UCSD-AML1 (cell line): ENCODE measurements at regions not wholly inside any gene's neighbourhood (a gene's known extent, or its start where the extent isn't known, plus 50 kb on each side); places are given as distances from the start of the nearest gene placed in this dataset.

Experiments
- DNase-seq: peaks from one replicate; lab custom pipeline; 2025; ENCODE audit not compliant: unreplicated experiment; lab: John Stamatoyannopoulos, UW

DNA sequence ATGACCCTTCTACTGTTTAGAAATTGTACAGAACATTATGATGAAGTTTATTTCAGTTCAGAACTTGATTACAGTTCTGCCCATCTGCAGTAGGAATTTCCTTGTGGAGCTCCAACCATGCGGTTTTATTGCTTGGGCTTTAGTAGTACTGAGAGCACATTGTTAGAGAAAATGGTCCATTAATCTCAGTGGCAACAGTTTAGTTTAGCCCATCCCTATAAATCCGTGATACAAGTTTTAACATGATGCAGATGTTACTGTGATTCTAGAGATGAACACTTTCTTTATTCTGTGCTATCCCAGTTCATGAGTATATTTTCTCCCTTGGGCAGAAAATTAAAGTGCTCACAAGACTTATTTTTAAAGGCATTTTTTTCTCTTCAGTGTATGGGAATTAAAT is 84.8 kb upstream of the FZD8 start:
- no peak for DNase-seq

DNA sequence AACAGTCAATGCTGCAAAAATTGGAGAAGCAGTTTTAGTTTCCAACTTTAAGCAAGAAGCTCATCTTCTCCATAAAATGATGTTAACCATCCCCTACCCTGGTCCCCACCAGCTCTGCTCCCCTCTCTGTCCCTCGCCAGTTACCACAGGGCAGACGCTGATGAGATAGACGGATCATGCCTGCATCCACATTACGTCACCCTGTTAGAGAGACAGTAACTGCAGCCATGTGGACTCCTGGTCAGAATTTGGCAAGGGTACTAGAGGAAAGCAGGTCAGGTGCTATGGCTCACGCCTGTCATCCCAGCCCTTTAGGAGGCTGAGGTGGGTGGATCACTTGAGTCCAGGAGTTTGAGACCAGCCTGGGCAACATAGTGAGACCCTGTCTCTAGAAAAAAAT is 81.9 kb upstream of the FZD8 start:
- no peak for DNase-seq

DNA sequence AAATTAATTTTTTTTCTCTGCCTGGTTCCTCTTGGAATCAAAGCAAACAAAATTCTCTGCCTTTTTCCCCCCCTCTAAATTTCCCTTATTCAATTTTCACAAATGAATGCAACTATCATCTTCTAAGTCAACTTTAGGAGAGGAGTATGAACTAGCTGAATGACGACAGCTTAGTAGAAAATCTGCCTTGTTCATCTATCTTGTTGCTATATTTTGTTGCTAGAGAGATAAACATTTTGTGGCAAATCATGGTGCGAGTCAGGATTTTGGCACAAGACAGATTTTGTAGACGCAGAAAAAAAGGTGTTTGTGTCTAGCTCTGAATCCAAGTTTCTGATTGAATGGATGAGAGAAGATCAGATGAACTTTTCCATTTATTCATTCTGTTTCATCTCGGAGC is 81.0 kb upstream of the FZD8 start:
- DNase-seq, result no peak

DNA sequence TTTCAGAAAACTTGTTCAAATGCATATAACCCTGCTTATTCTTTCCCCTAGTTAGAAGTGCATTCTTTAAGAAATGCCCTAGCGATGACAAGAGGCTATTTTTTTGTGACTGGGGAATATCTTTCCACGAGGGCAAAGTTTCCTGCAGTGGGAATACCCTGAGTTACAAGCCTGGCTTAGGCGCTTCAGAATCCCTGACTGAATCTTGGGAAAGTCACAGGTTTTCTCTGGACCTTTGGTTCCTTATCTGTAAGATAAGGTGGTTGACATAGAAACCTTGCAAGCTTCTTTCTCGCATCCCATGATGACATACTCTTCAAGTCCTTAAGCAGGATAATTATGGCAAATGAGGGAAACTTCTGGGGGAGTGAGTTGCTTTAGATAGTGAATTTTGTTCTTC is 80.5 kb upstream of the FZD8 start:
- DNase-seq, result no peak

DNA sequence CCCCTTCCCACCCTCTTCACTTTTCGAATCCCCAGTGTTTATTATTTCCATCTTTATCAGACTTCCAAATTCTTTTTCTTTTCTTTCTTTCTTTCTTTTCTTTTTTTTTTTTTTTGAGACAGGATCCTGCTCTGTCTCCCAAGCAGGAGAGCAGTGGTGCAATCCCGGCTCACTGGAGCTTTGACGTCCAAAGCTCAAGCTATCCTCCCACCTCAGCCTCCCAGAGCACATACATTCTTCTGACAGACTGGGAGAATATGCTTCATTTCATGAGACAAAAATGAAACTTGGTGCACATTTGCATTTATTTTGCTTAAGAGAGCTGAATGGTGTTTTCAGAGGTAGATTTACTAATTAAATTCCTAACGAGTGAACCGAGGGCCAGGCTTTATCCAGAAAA is 80.1 kb upstream of the FZD8 start:
- no peak for DNase-seq

DNA sequence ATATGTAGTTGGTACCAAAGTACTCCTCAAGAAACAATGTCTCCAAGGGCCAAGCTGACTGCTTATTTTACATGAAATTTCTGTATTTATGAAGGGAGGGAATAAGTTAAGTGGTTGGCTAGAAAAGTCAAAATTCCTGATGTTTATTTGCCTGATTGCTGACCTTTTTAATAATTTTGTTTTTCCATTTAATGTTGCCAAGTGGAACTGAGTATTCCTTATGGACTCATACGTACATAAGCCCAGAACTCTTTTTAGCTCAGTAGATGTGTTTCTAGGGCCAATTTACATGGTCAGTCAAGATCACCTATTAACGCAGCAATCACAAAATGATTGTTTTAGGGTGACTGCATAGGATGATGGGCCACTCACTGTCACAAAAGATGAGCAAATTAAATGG is 78.3 kb upstream of the FZD8 start:
- no peak for DNase-seq

DNA sequence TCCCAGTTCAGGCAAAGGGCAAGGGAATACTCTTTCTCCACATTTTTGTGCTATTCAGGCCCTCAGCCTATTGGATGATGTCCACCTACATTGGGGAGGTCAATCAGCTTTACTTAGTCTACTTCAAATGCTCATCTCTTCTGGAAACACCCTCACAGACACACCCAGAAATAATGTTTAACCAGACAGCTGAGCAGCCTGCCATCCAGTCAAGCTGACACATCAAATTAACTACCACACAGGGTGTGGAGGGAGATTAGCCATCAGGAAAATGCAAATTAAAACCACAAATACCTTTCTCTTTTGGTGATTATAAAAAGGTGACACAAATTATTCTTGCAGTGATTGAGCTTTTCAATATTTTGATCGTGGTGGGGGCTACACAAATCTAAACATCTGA is 74.7 kb upstream of the FZD8 start:
- no peak for DNase-seq

DNA sequence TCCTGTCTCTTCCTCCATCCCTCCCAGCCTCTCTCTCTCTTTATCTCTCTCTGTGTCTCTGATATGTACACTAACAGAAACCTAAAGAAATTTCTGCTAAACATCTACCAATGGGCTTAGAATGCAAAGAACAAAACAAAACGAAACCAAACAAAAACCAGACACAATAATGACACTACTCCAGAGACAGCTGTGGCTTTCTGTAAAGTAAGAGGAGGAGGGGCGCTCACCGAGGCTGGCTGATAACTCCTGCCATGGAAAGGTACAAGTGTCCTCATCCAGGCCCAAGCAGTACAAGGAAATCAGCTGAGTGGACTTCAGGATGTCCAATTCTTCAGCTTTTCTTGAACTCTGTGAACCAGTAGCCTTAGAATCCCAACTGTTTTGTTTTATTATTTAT is 70.4 kb upstream of the FZD8 start:
- no peak for DNase-seq

DNA sequence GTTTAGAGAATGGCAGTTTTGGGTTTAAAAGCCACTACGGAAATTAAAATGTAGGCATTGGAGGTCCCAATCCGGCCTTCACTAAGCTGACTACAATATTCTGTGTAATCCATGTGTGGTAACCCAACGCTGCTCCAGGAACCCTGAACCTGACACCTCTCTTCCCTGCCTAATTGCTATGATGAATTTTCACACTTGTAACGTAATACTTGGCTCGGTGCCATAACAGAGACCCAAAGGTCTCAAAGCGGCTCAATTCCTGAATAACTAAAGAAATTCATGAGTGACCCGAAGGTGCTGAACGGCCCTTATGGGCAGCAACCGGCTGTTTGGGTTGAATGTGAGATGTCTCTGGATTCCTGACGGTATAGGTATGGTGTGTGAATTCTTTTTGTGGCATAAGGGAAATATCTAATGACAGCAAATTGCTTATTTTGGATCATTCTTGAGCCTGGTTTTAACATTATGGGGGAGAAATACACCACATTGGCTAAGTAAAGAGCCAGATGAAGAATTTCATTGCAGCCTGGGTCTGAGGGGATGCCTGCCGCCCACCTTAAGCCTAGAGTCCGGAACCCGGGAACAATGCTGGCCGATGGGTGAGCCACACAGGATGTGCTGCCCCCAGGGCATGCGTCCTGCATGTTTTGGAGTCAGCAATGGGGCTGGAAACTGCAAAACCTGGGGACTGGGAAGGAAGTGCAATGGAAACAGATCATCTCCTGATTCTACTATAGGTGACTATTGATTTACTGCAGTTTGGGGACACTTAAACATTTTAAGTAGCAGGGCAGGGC is 69.7 kb upstream of the FZD8 start:
- DNase-seq, result no peak

DNA sequence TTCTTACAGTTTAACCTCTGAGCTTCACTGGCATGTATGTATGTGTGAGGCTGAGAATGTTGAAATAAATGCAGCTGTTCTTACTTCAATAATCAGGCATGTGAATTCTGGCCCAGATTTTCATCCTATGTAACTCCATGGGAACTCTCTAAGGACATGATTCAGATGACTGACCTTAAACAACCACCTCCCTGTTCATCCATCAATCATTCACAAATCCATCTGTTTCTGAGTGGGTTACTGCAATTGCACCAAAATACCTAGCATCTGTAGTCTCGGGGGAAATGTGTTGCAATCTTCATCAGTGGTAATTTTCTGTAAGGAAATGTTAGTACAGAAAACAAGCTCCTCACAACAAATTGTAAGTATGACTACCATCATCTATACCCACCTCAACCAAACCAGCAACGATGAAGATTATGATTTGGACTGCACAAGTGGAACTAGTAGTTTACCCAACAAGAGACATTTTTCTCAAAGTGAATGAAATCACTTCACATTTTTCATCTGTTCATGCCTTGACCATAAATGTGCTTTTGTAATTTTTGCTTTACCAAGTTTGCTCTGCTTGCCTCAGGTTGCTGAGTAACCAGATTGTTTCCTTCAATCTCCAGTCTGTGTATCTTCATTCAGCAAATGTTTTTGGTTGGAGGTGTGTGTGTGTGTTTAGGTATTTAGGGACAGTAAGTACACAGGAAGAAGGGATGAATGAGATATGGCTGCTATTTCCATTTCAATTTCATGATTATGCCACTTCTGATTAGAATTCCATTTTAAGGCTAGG is 65.7 kb upstream of the FZD8 start:
- DNase-seq, result no peak

DNA sequence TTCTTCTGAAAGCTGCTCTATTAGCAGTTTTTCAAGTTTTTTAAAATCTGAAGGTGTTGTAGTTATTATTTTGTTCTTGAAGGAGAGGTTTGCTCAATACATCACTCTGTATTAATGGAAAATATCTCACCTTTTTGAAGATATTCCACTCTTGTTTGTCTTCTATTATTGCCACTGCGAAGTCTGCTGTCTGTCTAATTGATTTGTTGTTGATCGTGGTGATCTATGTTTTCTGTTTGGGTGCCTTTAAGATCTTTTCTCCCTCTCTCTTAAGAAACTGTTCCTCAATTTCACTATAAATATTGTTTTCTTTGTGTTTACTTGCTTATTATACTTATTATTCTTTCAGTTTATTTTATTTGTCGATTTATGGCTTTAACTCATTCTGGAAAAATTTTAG is 64.9 kb upstream of the FZD8 start:
- no peak for DNase-seq

DNA sequence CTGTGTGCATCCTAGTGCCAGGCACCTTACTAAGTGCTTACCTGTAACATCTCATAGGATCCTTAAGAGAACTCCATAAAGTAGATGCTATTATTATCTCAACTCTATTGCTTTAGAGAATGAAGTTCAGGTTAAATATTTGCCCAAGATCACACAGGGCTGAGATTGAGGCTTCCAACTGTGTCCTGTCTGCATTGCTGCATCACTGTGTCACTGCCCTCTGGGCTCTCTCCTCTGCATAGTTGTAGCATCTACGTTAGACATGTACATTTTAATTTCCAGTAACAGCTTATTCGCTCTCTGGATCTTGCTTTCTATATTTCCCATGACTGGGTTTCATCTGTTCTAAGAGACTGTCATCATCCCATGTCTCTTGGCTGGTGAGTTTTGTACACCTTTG is 63.6 kb upstream of the FZD8 start:
- no peak for DNase-seq

DNA sequence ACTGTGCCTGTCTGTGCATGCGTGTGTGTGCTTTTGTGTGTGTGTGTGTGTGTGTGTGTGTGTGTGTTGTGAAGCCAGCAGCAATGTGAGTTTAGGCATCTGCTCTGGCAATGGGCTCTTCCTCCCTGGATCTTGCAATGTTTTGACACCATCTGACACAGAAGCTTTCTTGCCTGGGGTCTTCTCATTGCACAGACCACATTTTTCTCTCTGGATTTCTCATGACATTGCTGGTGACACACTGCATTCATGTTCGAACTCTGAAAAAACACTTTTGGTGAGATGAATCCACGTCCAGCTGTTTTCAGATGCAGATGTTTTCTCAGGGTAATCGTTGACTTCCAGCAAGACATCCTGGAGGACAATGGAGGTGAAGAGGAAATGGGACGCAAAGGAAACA is 63.0 kb upstream of the FZD8 start:
- no peak for DNase-seq

DNA sequence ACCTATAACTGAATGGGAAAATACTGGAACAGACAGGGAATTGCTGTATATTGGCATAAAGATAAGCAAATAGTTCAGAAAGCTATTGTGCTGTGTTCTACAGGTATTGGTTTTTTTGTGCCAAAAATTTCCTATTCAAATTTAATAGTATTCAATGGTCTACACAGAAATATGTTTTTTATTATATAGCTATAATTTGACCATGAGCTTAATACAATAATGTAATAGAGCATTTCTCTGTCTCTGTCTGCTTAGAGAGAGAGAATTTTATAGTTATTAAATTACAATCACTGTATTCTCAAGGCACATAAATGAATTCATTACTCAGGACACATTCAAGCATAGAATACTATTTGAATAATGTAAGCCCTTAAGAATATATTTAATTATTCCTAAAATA is 62.3 kb upstream of the FZD8 start:
- DNase-seq, result no peak

DNA sequence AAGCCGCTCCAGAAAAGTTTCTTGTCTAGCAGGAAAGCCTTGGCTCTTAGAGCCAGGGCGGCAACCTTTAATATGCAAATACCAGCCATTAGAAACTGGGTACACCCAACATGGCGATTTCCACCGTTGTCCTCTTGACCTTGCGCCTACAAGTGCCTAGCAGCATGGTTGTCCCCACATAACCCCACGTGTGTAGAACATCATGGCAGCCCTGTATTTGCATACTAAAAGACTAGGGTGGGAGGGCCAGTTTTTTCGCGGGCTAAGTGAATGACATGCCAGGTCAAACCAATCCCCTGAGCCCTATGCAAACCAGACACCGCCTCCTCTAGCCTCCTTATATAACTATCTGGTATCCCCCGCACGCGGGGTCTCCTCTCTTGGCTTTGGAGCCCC is 58.4 kb upstream of the FZD8 start:
- DNase-seq, result no peak

DNA sequence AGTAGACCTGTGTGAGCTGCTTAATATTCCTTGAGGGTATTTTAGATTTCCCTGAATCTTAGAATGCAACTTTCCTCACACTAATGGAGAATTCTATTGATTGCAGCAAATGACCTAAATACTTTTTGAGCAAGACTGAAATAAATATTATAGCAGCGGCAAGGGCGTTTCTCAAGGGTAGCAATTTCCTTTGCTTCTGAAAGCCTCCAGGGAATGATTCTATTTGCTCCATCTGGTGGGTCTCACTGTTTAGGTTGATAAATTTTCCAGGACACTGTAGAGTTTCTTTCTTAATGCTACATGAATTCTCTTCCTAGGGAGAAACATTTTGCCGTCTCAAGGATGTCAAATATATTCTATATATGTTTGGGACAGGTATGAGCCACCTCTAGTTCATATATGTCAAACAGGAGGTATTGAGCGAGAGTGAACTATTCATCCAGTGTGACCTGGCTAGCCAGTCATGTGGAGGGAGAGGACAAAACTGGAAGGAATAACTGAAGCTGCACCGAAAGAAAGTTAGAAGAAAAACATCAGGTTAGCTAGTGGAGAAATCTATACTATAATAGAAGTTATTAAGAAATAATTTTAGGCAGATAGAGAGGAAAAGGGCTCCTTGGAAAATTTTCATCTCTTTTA is 57.9 kb upstream of the FZD8 start:
- DNase-seq, result no peak

DNA sequence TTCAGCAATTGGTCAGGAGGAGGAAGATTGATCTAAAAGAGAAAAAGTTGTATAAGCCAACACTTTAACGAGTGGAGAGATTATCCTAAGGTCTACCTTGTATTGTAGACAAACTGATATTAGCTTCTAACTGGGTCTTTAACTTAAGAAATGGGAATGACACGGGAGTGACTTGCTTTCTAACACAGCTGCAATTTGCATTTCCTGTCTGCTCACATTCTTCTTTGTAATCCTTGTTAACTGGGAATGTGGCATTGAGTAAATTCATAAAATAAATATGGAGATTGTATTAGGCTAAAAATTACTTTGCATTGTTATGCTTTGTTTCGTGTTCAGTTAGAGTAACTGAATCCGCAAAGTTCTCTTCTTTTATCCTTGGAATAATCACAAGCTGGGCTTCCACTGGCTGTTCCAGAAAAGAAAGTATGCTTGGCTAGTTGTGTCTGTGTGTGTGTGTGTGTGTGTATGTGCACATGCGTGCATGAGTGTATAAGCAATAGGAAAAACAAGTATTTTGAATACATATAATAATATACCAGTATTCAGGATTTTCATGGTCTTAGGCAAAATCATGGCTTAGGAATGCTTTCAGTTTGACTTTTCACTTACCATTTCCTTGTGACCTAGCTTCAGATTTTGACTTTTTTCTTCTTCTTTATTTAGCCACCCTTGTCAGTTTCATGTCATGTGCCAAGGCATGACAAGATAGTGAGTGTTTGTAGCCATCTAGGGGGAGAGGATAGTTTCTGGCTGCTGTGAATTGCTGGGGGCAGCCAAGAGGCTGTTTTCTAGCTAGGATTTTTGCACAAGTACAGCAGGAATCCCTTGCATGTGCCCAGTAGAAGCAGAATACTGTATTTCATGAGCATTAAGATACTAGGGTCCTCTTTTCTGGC is 54.5 kb upstream of the FZD8 start:
- DNase-seq, result no peak

DNA sequence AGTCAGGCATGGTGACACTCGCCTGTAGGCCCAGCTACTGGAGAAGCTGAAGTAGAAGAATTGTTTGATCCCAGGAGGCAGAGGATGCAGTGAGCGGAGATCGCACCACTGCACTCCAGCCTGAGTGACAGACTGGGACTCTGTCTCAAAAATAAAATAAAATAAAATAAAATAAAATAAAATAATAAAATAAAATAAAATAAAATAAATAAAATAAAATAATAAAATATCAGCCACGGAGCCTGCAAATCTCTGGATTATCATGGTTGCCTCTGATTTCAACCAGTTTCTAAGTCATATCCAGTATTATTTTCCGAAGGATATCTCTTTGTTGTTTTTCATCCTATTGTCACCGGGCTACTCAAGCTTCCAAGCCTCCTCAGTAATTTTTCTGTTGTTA is 51.7 kb upstream of the FZD8 start:
- no peak for DNase-seq
